ENCODE measurements at regions not wholly inside any gene's neighbourhood (a gene's known extent, or its start where the extent isn't known, plus 50 kb on each side); places are given as distances from the start of the nearest gene placed in this dataset.

DNA sequence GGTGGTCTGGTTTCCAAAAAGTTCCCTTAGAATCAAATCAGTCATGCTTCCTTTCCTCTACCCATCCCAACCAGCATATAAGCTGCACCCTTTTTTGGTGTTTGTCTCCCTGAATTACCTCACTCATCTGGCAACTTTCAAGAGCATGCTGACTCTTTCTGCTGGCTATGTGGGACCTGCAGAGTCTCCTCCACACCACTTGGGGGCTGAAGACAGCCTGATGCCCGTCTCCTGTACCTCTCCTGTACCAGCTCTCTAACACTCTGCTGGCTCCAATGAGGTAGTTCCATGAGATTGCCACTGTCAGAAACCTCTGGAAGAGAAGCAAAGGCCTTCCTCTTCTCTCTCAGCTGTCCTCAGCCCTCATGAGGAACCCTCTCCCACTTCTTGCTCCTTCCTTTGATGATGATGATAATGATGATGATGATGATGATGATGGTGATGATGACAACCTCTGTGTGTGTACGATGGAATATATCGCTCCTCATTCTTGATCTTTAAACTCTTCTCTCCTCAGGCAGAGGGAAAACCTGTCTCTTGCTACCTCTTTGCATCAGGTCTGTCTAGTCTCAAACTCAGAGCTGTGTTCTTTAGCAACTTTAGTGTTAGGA is 257.5 kb downstream of the ZNF621 start:
- no peak overlapping the region for H3K27ac ChIP-seq (replicated peaks)
- DNase-seq (ENCODE audit: low read depth in 1 of 2, low spot score in 1 of 2), result no peak
- TF ChIP-seq GABPA (IDR thresholded peaks at IDR 0.05; ENCODE audit: low read depth) (no peak), CTCF (IDR thresholded peaks at IDR 0.05; ENCODE audit: insufficient read depth, low read length) (no peak)
- H3K27me3 ChIP-seq (ENCODE audit: insufficient read depth, poor library complexity, severe bottlenecking), result peaks cover 7% of the 10 kb centered on the region
- no peak overlapping the region for H3K4me3 ChIP-seq (replicated peaks; ENCODE audit: insufficient read depth, low read length)

DNA sequence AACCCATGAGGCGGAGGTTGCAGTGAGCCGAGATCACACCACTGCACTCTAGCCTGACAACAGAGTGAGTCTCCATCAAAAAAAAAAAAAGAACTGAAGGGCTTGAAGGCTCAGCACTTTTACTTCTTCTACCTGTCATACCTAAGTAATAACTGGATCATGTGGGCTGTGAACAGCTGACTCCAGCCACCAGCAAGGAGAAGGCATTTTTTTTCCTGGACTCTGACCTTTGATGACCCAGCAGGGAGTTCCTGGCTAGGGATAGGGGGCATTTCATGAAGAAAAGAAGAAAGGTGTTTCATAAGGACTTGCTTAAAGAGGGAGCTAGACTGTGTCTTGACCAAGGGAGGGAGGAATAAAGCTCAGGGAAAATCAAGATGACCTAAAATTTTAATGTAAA is 266.0 kb downstream of the ZNF621 start:
- Histone ChIP-seq H3K27me3 (ENCODE audit: insufficient read depth, poor library complexity, severe bottlenecking) (no peaks in the 10 kb centered on the region), H3K4me3 (replicated peaks; ENCODE audit: insufficient read depth, low read length) (no peak overlapping the region)
- no peak for DNase-seq (ENCODE audit: low read depth in 1 of 2, low spot score in 1 of 2)

DNA sequence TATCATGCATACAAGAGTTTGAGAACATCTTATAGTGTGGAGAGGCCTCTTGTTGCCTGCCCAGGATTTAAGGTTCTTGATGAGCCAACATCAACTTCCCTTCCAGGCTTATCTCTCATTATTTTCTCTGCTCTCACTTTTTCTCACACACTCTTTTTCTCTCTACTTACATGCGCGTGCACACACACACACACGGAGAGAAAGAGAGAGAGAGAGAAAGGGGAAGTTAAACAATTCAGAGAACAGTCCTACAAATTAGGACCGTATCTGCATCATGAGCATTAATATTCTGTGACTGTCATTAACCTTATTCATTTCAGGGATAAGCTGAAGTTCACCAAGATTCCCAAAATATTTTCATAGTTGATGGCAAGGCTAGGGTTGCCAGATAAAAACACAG is 269.0 kb downstream of the ZNF621 start:
- no peak for TF ChIP-seq CTCF (IDR thresholded peaks at IDR 0.05; ENCODE audit: insufficient read depth, low read length)
- TF ChIP-seq, protein P1, sequence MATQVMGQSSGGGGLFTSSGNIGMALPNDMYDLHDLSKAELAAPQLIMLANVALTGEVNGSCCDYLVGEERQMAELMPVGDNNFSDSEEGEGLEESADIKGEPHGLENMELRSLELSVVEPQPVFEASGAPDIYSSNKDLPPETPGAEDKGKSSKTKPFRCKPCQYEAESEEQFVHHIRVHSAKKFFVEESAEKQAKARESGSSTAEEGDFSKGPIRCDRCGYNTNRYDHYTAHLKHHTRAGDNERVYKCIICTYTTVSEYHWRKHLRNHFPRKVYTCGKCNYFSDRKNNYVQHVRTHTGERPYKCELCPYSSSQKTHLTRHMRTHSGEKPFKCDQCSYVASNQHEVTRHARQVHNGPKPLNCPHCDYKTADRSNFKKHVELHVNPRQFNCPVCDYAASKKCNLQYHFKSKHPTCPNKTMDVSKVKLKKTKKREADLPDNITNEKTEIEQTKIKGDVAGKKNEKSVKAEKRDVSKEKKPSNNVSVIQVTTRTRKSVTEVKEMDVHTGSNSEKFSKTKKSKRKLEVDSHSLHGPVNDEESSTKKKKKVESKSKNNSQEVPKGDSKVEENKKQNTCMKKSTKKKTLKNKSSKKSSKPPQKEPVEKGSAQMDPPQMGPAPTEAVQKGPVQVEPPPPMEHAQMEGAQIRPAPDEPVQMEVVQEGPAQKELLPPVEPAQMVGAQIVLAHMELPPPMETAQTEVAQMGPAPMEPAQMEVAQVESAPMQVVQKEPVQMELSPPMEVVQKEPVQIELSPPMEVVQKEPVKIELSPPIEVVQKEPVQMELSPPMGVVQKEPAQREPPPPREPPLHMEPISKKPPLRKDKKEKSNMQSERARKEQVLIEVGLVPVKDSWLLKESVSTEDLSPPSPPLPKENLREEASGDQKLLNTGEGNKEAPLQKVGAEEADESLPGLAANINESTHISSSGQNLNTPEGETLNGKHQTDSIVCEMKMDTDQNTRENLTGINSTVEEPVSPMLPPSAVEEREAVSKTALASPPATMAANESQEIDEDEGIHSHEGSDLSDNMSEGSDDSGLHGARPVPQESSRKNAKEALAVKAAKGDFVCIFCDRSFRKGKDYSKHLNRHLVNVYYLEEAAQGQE (IDR thresholded peaks at IDR 0.05; ENCODE audit: insufficient replicate concordance, low read depth), result no peak
- no peak for TF ChIP-seq SPI1 (IDR thresholded peaks at IDR 0.05; ENCODE audit: borderline replicate concordance, low read depth)
- no peak for TF ChIP-seq GABPA (IDR thresholded peaks at IDR 0.05; ENCODE audit: low read depth)
- TF ChIP-seq POLR2AphosphoS5 (IDR thresholded peaks at IDR 0.05; ENCODE audit: low read depth), result no peak
- no peak for DNase-seq (ENCODE audit: low read depth in 1 of 2, low spot score in 1 of 2)
- H3K27ac ChIP-seq (replicated peaks), result no peak overlapping the region
- H3K27me3 ChIP-seq (ENCODE audit: insufficient read depth, poor library complexity, severe bottlenecking), result no peaks in the 10 kb centered on the region
- H3K4me3 ChIP-seq (replicated peaks; ENCODE audit: insufficient read depth, low read length), result no peak overlapping the region

More for the DNA sequence above, 266.0 kb downstream of the ZNF621 start:
- no peak overlapping the region for H3K27ac ChIP-seq (replicated peaks)
- TF ChIP-seq, protein P1 (IDR thresholded peaks at IDR 0.05; ENCODE audit: insufficient replicate concordance, low read depth), result no peak
- TF ChIP-seq SPI1 (IDR thresholded peaks at IDR 0.05; ENCODE audit: borderline replicate concordance, low read depth) (no peak), GABPA (IDR thresholded peaks at IDR 0.05; ENCODE audit: low read depth) (no peak), CTCF (IDR thresholded peaks at IDR 0.05; ENCODE audit: insufficient read depth, low read length) (no peak), POLR2AphosphoS5 (IDR thresholded peaks at IDR 0.05; ENCODE audit: low read depth) (no peak)

GRCh38 chr3:40800343-40800742 is 275.6 kb downstream of the ZNF621 start:
- H3K4me3 ChIP-seq (replicated peaks; ENCODE audit: insufficient read depth, low read length), result no peak overlapping the region
- TF ChIP-seq SPI1 (IDR thresholded peaks at IDR 0.05; ENCODE audit: borderline replicate concordance, low read depth), result no peak
- TF ChIP-seq GABPA (IDR thresholded peaks at IDR 0.05; ENCODE audit: low read depth), result no peak
- TF ChIP-seq, protein P1 (IDR thresholded peaks at IDR 0.05; ENCODE audit: insufficient replicate concordance, low read depth), result no peak
- no peak for TF ChIP-seq POLR2AphosphoS5 (IDR thresholded peaks at IDR 0.05; ENCODE audit: low read depth)
- no peak for TF ChIP-seq CTCF (IDR thresholded peaks at IDR 0.05; ENCODE audit: insufficient read depth, low read length)
- no peak overlapping the region for H3K27ac ChIP-seq (replicated peaks)
- DNase-seq (ENCODE audit: low read depth in 1 of 2, low spot score in 1 of 2), result peak in 1 of 2 experiments; percentile 51
- no peaks in the 10 kb centered on the region for H3K27me3 ChIP-seq (ENCODE audit: insufficient read depth, poor library complexity, severe bottlenecking)
